T-helper 2 cell treated with Interferon-gamma antibody and Interleukin-4, amounts not matched to agents 5 μg/mL and 100 μg/mL, for 36 hours (primary cell): ENCODE measurements at regions not wholly inside any gene's neighbourhood (a gene's known extent, or its start where the extent isn't known, plus 50 kb on each side); places are given as distances from the start of the nearest gene placed in this dataset.

Source experiments
- DNase-seq: peaks from one replicate; pipeline ENCODE4 v3.0.0; 2021; ENCODE audit warnings: low spot score
- H3K27ac Mint-ChIP-seq: one replicate; pipeline ENCODE4 v1.8.0; 2021; ENCODE audit warnings: mild to moderate bottlenecking, mixed read lengths
- H3K27me3 Mint-ChIP-seq: one replicate; pipeline ENCODE4 v1.8.0; 2021; ENCODE audit warnings: low read depth, mixed read lengths
- H3K36me3 Mint-ChIP-seq: one replicate; pipeline ENCODE4 v1.8.0; 2021; ENCODE audit warnings: low read depth, mixed read lengths
- H3K4me1 Mint-ChIP-seq: one replicate; pipeline ENCODE4 v1.8.0; 2021; ENCODE audit warnings: low read depth, mixed read lengths
- H3K4me3 Mint-ChIP-seq: one replicate; pipeline ENCODE4 v1.8.0; 2022; ENCODE audit warnings: mild to moderate bottlenecking, moderate library complexity, mixed read lengths
- H3K9me3 Mint-ChIP-seq: one replicate; pipeline ENCODE4 v1.8.0; 2021; ENCODE audit warnings: mixed read lengths

DNA sequence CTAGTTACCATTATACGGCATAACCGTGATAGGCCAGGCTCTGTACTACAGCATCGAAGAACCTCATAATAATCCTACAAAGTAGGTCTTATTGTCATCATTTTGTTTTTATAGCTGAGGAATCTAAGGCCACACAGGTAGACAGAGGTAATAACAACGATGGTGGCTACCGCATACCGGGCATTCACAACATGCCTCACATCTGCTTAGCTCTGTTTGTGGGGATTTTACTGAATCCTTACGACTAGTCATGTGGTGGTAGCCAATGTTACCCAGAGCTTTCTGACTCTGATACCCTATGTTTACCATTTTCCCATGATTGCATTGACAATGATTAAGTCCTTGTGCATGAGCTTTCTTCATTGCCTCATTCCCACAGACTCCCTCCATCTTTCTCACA is 269.4 kb downstream of the TCF7L2 start:
- H3K27me3 Mint-ChIP-seq = peaks cover 22% of the 10 kb centered on the region

DNA sequence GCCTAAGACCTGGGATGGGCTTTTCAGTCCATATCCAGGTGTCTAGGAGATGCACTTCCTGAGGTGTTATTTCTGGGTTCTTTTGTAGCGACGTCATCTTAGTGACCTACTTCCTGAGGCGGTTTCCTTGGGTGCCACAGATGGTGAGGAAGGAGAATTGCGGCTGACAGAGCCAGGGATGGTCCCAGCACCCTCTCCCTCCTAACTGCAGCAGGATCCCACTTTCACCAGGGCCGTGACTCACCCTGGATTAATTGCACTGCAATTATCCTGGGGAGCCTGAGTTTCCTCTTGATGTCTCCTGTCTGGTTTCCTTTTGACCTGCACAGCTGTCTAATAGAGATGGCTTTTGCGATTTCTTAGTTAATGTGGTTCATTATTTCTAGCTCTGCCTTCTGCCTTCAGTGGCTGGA is 271.7 kb downstream of the TCF7L2 start:
- DNase-seq = no peak
- H3K27ac Mint-ChIP-seq = no peak overlapping the region
- H3K9me3 Mint-ChIP-seq = no peaks in the 10 kb centered on the region
- H3K4me3 Mint-ChIP-seq = no peak overlapping the region
- peaks cover 3% of the 10 kb centered on the region for H3K4me1 Mint-ChIP-seq
- no peaks in the 10 kb centered on the region for H3K36me3 Mint-ChIP-seq
- peaks cover 14% of the 10 kb centered on the region for H3K27me3 Mint-ChIP-seq

More for the DNA sequence above, 269.4 kb downstream of the TCF7L2 start:
- Mint-ChIP-seq H3K4me1 (no peaks in the 10 kb centered on the region), H3K4me3 (no peak overlapping the region), H3K36me3 (no peaks in the 10 kb centered on the region), H3K9me3 (no peaks in the 10 kb centered on the region), H3K27ac (no peak overlapping the region)
- DNase-seq = no peak

DNA sequence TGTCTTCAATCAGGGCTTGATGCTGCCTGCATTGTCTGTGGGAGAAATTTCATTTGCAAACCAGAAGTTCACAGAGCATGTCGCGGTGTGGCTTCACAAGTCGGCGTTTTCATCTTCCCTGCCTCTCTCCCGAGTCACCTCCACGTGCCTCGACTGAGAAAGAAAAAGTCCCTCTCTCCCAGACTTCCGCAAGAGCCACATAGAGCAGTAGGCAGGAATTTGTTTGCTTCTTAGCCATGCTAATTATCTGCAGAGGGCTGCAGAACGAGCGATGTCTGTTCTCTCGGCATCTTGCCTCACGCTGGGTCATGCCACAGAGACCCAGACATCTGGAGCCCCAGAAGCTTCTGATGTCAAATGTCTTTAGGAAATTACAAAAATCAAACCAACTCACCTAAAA is 272.2 kb downstream of the TCF7L2 start:
- no peak overlapping the region for H3K4me3 Mint-ChIP-seq
- no peaks in the 10 kb centered on the region for H3K36me3 Mint-ChIP-seq
- H3K4me1 Mint-ChIP-seq = peaks cover 5% of the 10 kb centered on the region
- no peaks in the 10 kb centered on the region for H3K9me3 Mint-ChIP-seq
- peaks cover 14% of the 10 kb centered on the region for H3K27me3 Mint-ChIP-seq
- H3K27ac Mint-ChIP-seq = no peak overlapping the region
- no peak for DNase-seq

DNA sequence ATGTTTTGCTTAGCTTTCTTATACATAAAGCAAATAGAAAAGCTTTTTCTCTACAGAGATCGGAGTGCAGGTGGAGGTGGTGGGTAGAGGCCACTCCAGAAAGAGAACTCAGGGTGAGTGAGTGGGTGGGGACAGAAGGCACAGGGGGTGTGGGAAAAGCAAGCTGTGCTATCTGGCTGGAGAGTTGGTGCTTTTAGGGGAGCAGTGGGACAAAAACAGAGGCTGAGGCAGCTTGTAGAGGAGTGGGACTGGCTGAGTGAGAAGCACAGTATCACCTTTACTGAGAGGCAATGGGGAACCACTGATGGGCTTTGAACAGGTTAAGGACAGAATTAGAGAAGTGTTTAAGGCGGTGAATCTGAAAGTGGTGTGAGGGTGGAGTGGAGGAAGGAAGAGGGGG is 275.3 kb downstream of the TCF7L2 start:
- no peak for DNase-seq
- Mint-ChIP-seq H3K27me3 (peaks cover 10% of the 10 kb centered on the region), H3K4me3 (no peak overlapping the region), H3K36me3 (no peaks in the 10 kb centered on the region), H3K27ac (no peak overlapping the region), H3K9me3 (no peaks in the 10 kb centered on the region), H3K4me1 (peaks cover 5% of the 10 kb centered on the region)

DNA sequence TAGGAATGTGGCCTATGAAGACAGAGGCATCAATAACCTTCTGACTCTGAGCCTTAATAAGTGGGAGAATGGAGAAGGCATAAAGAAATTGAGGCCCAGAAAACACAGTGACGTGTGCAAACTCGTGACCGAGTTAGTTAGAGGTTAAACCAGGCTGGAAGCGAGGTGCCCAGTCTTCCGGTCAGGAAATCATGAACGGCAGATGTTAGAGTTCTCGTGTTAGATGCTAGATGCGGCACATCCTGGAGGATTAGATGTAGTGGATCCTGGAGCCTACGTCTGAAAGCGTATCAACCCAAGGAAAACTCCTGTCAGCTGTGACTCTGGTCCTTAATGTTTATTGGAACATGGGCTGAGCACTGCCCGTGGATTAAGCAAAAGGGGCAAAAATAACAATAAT is 275.9 kb downstream of the TCF7L2 start:
- DNase-seq = no peak
- Mint-ChIP-seq H3K27ac (no peak overlapping the region), H3K4me3 (no peak overlapping the region), H3K36me3 (no peaks in the 10 kb centered on the region), H3K27me3 (peaks cover 10% of the 10 kb centered on the region), H3K4me1 (peaks cover 5% of the 10 kb centered on the region), H3K9me3 (no peaks in the 10 kb centered on the region)

DNA sequence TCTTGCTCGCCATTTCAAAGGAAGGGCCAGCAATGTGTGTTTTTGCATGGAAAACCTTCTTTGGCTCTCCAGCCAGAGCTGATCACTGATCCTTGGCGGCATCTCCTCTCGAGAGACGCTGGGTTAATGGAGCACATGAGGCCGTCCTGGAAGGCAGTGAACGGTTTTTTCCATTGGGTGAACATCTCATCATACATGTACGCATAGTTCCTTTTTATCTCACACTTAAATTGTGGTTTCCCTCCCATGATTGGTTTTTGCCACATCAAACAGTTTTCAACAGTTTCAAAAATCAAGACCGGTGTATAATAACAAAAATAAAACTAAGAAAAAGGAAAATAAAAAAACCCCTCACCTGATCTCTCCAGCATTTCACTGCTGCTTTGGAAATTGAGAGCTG is 276.4 kb downstream of the TCF7L2 start:
- Mint-ChIP-seq H3K27me3 (peaks cover 10% of the 10 kb centered on the region), H3K4me1 (peaks cover 5% of the 10 kb centered on the region), H3K4me3 (no peak overlapping the region), H3K9me3 (no peaks in the 10 kb centered on the region), H3K36me3 (no peaks in the 10 kb centered on the region), H3K27ac (no peak overlapping the region)
- no peak for DNase-seq

DNA sequence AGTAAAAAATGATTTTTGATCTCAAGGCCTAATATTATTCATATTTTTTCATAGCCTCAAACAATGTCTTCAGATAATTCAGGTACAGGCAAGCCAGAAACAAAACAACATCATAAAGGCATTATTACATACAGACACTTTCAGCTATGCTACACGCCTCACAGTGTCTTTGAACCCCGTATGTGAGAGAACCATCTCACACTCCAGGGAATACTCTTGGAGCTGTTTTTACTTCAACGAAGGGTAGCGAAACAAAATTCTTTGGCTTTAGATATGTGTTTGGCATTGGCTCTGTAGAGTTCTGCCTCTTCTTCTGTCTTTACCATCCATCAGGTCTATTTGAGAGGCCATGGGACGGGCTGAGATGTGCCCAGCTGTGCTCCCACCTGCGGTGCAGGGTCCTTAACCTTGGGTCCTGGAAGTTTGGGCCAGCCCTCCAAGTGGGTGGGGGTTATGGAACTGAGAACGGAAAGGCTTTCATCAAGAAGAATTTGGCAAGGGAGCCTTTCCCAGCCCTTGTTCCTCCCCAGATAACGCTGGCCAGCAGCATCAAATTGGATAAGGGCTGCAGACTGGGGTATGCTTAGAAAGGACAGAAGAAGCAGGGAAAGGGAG is 276.9 kb downstream of the TCF7L2 start:
- H3K27me3 Mint-ChIP-seq = peaks cover 8% of the 10 kb centered on the region
- H3K4me1 Mint-ChIP-seq = peaks cover 5% of the 10 kb centered on the region
- no peaks in the 10 kb centered on the region for H3K9me3 Mint-ChIP-seq
- no peak for DNase-seq
- no peak overlapping the region for H3K27ac Mint-ChIP-seq
- H3K4me3 Mint-ChIP-seq = no peak overlapping the region
- H3K36me3 Mint-ChIP-seq = no peaks in the 10 kb centered on the region

DNA sequence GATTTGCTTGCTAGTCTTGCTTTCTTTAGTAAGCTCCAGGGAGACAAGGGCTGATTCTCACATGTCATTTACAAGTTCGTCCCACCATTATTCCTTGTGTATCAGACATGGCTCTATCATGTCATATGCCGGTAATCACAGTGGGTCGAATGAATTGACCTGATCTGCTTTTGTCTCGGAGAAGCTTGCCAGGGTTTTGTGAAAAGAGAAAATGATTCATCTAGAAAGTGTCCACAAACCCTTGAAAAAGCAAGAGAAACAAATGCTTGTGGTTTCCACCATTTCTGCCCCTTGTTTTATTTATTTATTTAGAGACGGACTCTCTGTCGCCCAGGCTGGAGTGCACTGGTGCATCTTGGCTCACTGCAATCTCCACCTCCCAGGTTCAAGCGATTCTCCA is 278.5 kb downstream of the TCF7L2 start:
- Mint-ChIP-seq H3K9me3 (no peaks in the 10 kb centered on the region), H3K4me3 (no peak overlapping the region), H3K36me3 (no peaks in the 10 kb centered on the region), H3K27ac (no peak overlapping the region), H3K27me3 (peaks cover 5% of the 10 kb centered on the region), H3K4me1 (peaks cover 5% of the 10 kb centered on the region)
- no peak for DNase-seq

DNA sequence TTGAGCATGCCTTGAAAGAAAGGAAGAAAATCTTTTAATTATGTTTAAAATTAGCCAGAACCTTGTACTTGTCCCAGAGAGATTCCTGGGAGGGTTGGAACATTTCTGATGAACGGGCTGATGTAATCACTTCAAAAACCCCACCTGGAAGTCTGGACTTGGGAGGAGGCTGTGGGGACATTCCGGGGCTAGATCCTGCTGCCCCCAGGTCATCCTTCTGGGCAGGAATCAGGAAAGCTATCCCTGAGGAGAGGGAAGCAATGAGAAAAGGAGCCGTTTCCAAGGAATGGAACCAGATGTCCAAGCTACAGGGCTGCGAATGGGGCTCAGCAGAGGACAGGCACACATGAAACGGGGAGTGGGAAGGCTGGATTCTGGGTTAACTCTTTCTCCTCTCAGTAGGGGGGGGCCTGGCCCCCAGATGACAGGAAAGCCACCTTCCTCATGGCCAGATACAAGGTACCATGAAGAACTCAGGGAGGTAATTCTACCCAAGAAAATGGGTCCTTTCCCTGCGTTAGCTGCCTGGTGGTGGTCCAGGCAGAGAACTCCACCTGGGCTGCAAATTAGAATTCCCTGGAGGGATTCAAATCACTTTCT is 280.1 kb downstream of the TCF7L2 start:
- Mint-ChIP-seq H3K4me3 (no peak overlapping the region), H3K27ac (no peak overlapping the region), H3K9me3 (no peaks in the 10 kb centered on the region), H3K36me3 (no peaks in the 10 kb centered on the region), H3K4me1 (peaks cover 5% of the 10 kb centered on the region), H3K27me3 (peaks cover 3% of the 10 kb centered on the region)
- DNase-seq = no peak

DNA sequence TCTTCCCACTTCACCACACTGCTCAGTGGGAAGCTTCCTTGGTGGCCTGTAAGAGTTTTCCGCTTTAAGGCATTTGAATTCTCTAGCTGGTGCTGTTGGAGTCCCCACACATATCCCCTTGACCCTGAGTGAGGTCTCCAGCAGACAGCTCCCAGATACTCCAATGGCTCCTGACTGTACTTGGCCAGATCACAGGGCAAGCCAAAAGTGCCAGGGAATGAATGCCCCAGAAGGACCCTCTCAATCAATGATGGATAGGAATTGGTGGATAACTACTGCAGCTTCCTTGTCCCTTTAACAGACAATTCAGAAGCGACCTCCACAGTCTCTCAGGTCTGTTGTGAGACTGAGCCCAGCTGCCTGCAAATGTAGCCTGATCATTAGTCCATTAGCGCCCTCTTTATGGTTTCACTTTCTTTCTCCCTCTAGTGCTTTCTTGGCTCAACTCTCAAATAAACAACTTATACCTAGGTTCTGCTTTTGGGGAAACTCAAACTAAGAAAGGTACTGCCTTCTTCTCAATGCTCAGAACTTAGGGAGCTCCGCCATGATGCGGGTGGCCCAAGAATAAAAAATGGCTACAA is 283.0 kb downstream of the TCF7L2 start:
- Mint-ChIP-seq H3K4me1 (no peaks in the 10 kb centered on the region), H3K36me3 (no peaks in the 10 kb centered on the region), H3K27ac (no peak overlapping the region), H3K4me3 (no peak overlapping the region), H3K9me3 (no peaks in the 10 kb centered on the region), H3K27me3 (peaks cover 4% of the 10 kb centered on the region)
- DNase-seq = no peak

DNA sequence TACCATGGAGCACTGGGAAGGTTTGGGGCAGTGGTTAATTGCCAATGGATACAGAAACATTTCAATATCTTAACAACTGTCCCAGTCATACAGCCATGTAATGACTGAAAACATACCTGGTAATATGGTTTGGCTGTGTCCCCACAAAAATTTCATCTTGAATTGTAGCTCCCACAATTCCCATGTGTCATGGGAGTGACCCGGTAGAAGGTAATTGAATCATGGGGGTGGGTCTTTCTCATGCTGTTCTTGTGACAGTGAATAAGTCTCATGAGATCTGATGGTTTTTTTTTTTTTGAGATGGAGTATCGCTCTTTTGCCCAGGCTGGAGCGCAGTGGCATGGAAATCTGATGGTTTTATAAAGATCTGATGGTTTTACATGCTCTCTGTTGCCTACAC is 284.4 kb downstream of the TCF7L2 start:
- no peak overlapping the region for H3K4me3 Mint-ChIP-seq
- peaks cover 3% of the 10 kb centered on the region for H3K27me3 Mint-ChIP-seq
- no peaks in the 10 kb centered on the region for H3K4me1 Mint-ChIP-seq
- DNase-seq = no peak
- no peaks in the 10 kb centered on the region for H3K9me3 Mint-ChIP-seq
- no peak overlapping the region for H3K27ac Mint-ChIP-seq
- H3K36me3 Mint-ChIP-seq = no peaks in the 10 kb centered on the region

DNA sequence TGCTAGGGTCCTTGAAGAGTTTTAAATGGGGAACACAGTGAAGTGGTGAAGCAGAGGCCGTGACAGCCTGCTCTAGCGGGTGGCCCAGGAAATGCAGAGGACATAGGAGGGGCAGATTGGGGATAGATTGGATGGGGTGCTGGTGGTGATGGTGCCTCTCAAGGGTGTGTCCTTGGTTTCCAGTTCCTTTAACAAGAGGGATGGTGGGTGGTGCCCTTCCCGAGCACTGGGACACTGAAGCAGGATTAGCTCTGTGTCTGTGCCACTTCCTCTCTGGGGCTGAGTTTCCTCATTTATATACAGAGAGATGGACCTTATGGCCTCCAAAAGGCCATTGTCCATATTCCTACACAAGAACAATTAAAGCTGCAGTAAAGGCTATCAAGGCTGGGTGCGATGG is 285.5 kb downstream of the TCF7L2 start:
- peaks cover 10% of the 10 kb centered on the region for H3K27me3 Mint-ChIP-seq
- H3K4me3 Mint-ChIP-seq = no peak overlapping the region
- DNase-seq = no peak
- H3K27ac Mint-ChIP-seq = no peak overlapping the region
- no peaks in the 10 kb centered on the region for H3K9me3 Mint-ChIP-seq
- no peaks in the 10 kb centered on the region for H3K4me1 Mint-ChIP-seq
- H3K36me3 Mint-ChIP-seq = no peaks in the 10 kb centered on the region

DNA sequence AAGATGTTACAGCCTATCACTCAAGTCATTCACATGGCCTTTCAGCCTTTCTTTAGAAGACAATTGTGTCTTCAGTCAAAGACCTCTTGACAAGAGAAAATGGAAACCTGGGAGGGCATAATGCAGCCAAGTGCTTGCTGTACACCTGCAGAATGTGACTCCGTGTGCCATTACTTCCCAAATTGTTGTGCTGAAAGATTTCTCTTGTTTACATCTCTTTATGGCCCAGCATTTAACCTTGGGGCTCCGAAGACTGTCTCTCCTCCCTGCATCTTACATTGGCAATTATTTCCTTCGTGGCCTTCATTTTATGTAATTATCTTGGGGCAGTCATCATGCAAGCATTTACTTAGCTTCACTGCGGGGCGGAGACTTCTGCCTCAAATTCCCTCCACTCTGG is 287.0 kb downstream of the TCF7L2 start:
- Mint-ChIP-seq H3K36me3 (no peaks in the 10 kb centered on the region), H3K4me1 (no peaks in the 10 kb centered on the region), H3K9me3 (no peaks in the 10 kb centered on the region), H3K27me3 (peaks cover 10% of the 10 kb centered on the region), H3K27ac (no peak overlapping the region), H3K4me3 (no peak overlapping the region)
- DNase-seq = no peak

DNA sequence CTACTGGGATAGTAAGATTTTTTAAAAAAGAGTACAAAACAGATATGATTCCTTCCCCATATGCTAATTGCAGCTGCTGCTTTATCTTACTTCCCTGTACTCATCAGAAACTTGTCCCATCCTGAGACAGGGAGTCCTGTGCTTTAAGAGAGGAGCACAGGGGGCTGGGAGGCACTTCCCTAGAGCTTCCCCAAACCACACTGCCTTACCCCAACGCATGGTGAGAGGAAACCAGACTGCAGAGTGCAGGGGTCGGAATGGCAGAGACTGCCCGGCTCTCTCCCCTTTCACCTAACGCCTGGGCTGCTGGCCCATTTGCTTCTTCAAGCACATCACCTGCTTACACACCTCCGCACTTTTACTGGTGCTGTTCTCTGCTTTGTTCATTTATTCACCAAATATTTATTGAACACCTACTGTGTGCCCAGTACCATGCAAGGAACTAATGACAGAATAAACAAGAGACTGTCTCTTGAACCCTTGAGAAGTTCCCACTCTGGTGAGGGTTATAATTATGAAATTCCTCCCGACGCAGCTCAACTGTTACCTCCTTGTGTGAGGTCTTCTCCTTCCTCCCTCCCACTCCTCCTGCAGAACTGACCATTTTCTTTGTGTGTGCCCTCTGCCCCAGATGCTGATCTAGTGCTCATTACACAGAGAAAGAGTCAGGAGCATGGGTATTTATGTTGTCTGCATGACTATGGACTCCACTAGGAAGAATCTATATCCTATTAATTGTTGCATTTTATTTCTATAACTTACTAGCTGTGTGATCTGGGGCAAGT is 289.7 kb downstream of the TCF7L2 start:
- Mint-ChIP-seq H3K27ac (no peak overlapping the region), H3K9me3 (no peaks in the 10 kb centered on the region), H3K36me3 (no peaks in the 10 kb centered on the region), H3K27me3 (peaks cover 10% of the 10 kb centered on the region), H3K4me3 (no peak overlapping the region), H3K4me1 (no peaks in the 10 kb centered on the region)
- no peak for DNase-seq
